SK-N-SH (cell line): ENCODE measurements at regions not wholly inside any gene's neighbourhood (a gene's known extent, or its start where the extent isn't known, plus 50 kb on each side); places are given as distances from the start of the nearest gene placed in this dataset.

ENCODE experiments used
- CTCF ChIA-PET: fragments of 300-600, 350-600 bp; formaldehyde crosslinking; extraction: SDS; loops from one replicate; lab custom pipeline; 2021; lab: Yijun Ruan, JAX
- POLR2A ChIA-PET: fragments of 350-600 bp; sonication (Branson Sonifier 250); formaldehyde crosslinking; extraction: SDS; loops from one replicate; lab custom pipeline; 2020; ENCODE audit warnings: antibody characterized with exemption, inconsistent platforms; lab: Yijun Ruan, JAX
- DNase-seq: peaks from one replicate; pipeline ENCODE4 v3.0.0; 2012
- H2AFZ ChIP-seq: fragments of 200-600 bp; sonication (generic); 2 replicates; pipeline ENCODE4 v1.8.1; 2016; ENCODE audit warnings: antibody characterized with exemption, mild to moderate bottlenecking, low read depth
- H3F3A ChIP-seq: fragments of 200-600 bp; sonication (generic); replicated peaks from 2 replicates; pipeline ENCODE3; 2016; ENCODE audit warnings: antibody characterized with exemption, mild to moderate bottlenecking; ENCODE audit not compliant: insufficient read depth
- H3K27ac ChIP-seq, 2 experiments: fragments of 200-500 bp in 1 of 2; fragments of 200-600 bp in 1 of 2; sonication (Bioruptor generic) in 1 of 2; sonication (generic), shearing (Covaris generic) in 1 of 2; 2 replicates each; pipeline versions ENCODE4 v1.5.1 to v1.6.1; 2014 to 2016; ENCODE audit warnings: low read depth in 2 of 2, inconsistent platforms in 1 of 2, low read length in 1 of 2, mild to moderate bottlenecking in 1 of 2, mixed read lengths in 1 of 2
- H3K27me3 ChIP-seq: fragments of 200-600 bp; sonication (generic), shearing (Covaris generic); 2 replicates; pipeline ENCODE4 v1.6.1; 2016; ENCODE audit warnings: mixed run types; ENCODE audit not compliant: insufficient read depth
- H3K36me3 ChIP-seq, 2 experiments: fragments of 200-500 bp in 1 of 2; fragments of 200-600 bp in 1 of 2; sonication (Bioruptor generic) in 1 of 2; sonication (generic) in 1 of 2; replicated peaks in 1 of 2; 2 replicates each; pipeline versions ENCODE3 to v1.5.1; 2014 to 2016; ENCODE audit warnings: low read length in 1 of 2, mild to moderate bottlenecking in 1 of 2; ENCODE audit not compliant: insufficient read depth in 2 of 2, control insufficient read depth in 1 of 2
- H3K4me1 ChIP-seq, 2 experiments: fragments of 200-500 bp in 1 of 2; fragments of 200-600 bp in 1 of 2; sonication (Bioruptor generic) in 1 of 2; sonication (generic), shearing (Covaris generic) in 1 of 2; 2 replicates each; pipeline versions ENCODE4 v1.5.1 to v1.6.1; 2014 to 2016; ENCODE audit warnings: low read depth in 1 of 2, low read length in 1 of 2, mixed run types in 1 of 2; ENCODE audit not compliant: insufficient read depth in 2 of 2, control insufficient read depth in 1 of 2
- H3K4me2 ChIP-seq: fragments of 200-600 bp; sonication (generic), shearing (Covaris generic); 2 replicates; pipeline ENCODE4 v1.6.1; 2017; ENCODE audit warnings: mixed run types
- H3K4me3 ChIP-seq, 2 experiments: fragments of 200-500 bp in 1 of 2; fragments of 200-600 bp in 1 of 2; sonication (Bioruptor generic) in 1 of 2; sonication (generic), shearing (Covaris generic) in 1 of 2; 2 replicates each; pipeline versions ENCODE4 v1.5.1 to v1.8.1; 2014 to 2016; ENCODE audit warnings: low read depth in 2 of 2, inconsistent platforms in 1 of 2, low read length in 1 of 2, mild to moderate bottlenecking in 1 of 2, mixed read lengths in 1 of 2, moderate library complexity in 1 of 2
- H3K79me2 ChIP-seq: fragments of 200-600 bp; sonication (generic); 2 replicates; pipeline ENCODE4 v1.8.1; 2017; ENCODE audit warnings: mild to moderate bottlenecking; ENCODE audit not compliant: insufficient read depth
- H3K9ac ChIP-seq: fragments of 200-600 bp; sonication (generic); 2 replicates; pipeline ENCODE4 v1.6.1; 2017; ENCODE audit warnings: mixed run types
- H3K9me2 ChIP-seq: fragments of 200-600 bp; sonication (generic); 2 replicates; pipeline ENCODE4 v1.6.1; 2017; ENCODE audit warnings: mixed run types
- H3K9me3 ChIP-seq: fragments of 200-600 bp; sonication (generic); 2 replicates; pipeline ENCODE4 v1.6.1; 2017; ENCODE audit warnings: mixed run types, mild to moderate bottlenecking, moderate library complexity
- H4K20me1 ChIP-seq: fragments of 200-600 bp; sonication (generic); 2 replicates; pipeline ENCODE4 v1.6.1; 2017; ENCODE audit warnings: mild to moderate bottlenecking, mixed run types; ENCODE audit not compliant: insufficient read depth
- CHD2 ChIP-seq: fragments of 150-350 bp; IDR thresholded peaks from 2 replicates; pipeline ENCODE4 v1.6.1; 2018; ENCODE audit warnings: low read length; ENCODE audit not compliant: partially characterized antibody
- EP300 ChIP-seq, 2 experiments: IDR thresholded peaks; 2 replicates each; pipeline versions ENCODE4 v1.4.0 to v1.6.1; 2012; ENCODE audit warnings: borderline replicate concordance in 1 of 2, low read depth in 1 of 2, low read length in 1 of 2
- EZH2phosphoT487 ChIP-seq: fragments of 200-600 bp; sonication (generic); IDR thresholded peaks from 2 replicates; pipeline ENCODE4 v1.6.1; 2017; ENCODE audit warnings: low read depth, mixed run types, mild to moderate bottlenecking, antibody characterized with exemption, moderate library complexity, borderline replicate concordance
- FOXJ3 ChIP-seq: sonication (generic); formaldehyde crosslinking; IDR thresholded peaks from 2 replicates; pipeline ENCODE4 v1.5.1; 2020; ENCODE audit warnings: mild to moderate bottlenecking, missing genetic modification reagents
- JUND ChIP-seq: IDR thresholded peaks from 2 replicates; pipeline ENCODE4 v1.4.0; 2012
- NRF1 ChIP-seq: IDR thresholded peaks from 2 replicates; pipeline ENCODE4 v1.6.1; 2012; ENCODE audit warnings: low read depth, mild to moderate bottlenecking, low read length
- RCOR1 ChIP-seq: fragments of 150-350 bp; IDR thresholded peaks from 2 replicates; pipeline ENCODE4 v1.6.1; 2017; ENCODE audit warnings: antibody characterized with exemption, low read length
- REST ChIP-seq: IDR thresholded peaks from 2 replicates; pipeline ENCODE4 v1.6.1; 2012; ENCODE audit warnings: mild to moderate bottlenecking, low read depth, low read length, moderate library complexity
- RXRA ChIP-seq: IDR thresholded peaks from 2 replicates; pipeline ENCODE4 v1.4.0; 2012; ENCODE audit warnings: low read depth, mild to moderate bottlenecking, borderline replicate concordance
- SMC3 ChIP-seq: IDR thresholded peaks from 2 replicates; pipeline ENCODE4 v1.6.1; 2012; ENCODE audit warnings: low read depth, low read length, improper control_type of control experiment
- TCF12 ChIP-seq: IDR thresholded peaks from 2 replicates; pipeline ENCODE4 v1.4.0; 2012
- WGBS: methylation state at CpG from one replicate; pipeline ENCODE4 v1.1.6; 2017; ENCODE audit warnings: low lambda C conversion rate; 5-methylcytosine and 5-hydroxymethylcytosine counted together
- TF ChIP-seq, protein P1 (sequence below): fragments of 150-350 bp; IDR thresholded peaks from 2 replicates; pipeline ENCODE4 v1.6.1; 2017; ENCODE audit warnings: antibody characterized with exemption, low read length, low read depth, borderline replicate concordance
- TF ChIP-seq, protein P2 (sequence below): fragments of 150-350 bp; IDR thresholded peaks from 2 replicates; pipeline ENCODE4 v1.6.1; 2016; ENCODE audit warnings: mild to moderate bottlenecking, low read depth, low read length

DNA sequence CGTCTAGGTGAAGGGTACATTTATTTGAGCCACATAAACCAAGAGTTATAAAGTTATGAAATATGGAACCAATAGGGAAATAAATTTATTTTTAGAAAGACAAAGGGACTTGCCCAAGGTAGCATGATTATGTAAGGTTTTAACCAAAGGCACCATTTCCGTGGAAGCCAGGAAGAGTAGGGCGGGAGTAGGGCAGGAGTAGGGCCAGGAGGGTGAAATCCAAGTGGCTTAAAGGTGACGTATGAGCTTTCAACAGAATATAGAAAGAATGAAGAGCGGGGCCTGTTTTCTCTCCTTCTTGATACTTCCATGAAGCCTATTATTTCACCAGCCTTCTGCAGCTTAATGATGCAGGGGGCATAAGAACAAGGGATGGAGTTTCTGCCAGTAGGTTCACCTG is 91.7 kb upstream of the PNPLA4 start:
- CTCF ChIA-PET = interaction anchor here (1.0 kb wide), 1 partner anchor 22 kb away, joined by 3 read pairs; no protein-coding TSS in a partner anchor
- WGBS = 30% methylated on average over 5 of the region's 5 CpGs
- no peaks in the 10 kb centered on the region for H3K4me1 ChIP-seq
- no peaks in the 10 kb centered on the region for H4K20me1 ChIP-seq
- H3K9me2 ChIP-seq = no peaks in the 10 kb centered on the region
- no peaks in the 10 kb centered on the region for H3K36me3 ChIP-seq
- no peak overlapping the region for H3K9ac ChIP-seq
- H3K4me2 ChIP-seq = no peak overlapping the region
- no peaks in the 10 kb centered on the region for H3K9me3 ChIP-seq
- TF ChIP-seq EZH2phosphoT487 = no peak
- TF ChIP-seq EP300 (IDR thresholded peaks at IDR 0.05; ENCODE audit: borderline replicate concordance in 1 of 2, low read depth in 1 of 2, low read length in 1 of 2) = no peak
- TF ChIP-seq REST = no peak
- no peak for TF ChIP-seq RCOR1
- TF ChIP-seq NRF1 = no peak
- no peak for TF ChIP-seq CHD2
- TF ChIP-seq, protein P1, sequence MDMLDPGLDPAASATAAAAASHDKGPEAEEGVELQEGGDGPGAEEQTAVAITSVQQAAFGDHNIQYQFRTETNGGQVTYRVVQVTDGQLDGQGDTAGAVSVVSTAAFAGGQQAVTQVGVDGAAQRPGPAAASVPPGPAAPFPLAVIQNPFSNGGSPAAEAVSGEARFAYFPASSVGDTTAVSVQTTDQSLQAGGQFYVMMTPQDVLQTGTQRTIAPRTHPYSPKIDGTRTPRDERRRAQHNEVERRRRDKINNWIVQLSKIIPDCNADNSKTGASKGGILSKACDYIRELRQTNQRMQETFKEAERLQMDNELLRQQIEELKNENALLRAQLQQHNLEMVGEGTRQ = no peak
- TF ChIP-seq TCF12 = no peak
- TF ChIP-seq RXRA = no peak
- TF ChIP-seq, protein P2, sequence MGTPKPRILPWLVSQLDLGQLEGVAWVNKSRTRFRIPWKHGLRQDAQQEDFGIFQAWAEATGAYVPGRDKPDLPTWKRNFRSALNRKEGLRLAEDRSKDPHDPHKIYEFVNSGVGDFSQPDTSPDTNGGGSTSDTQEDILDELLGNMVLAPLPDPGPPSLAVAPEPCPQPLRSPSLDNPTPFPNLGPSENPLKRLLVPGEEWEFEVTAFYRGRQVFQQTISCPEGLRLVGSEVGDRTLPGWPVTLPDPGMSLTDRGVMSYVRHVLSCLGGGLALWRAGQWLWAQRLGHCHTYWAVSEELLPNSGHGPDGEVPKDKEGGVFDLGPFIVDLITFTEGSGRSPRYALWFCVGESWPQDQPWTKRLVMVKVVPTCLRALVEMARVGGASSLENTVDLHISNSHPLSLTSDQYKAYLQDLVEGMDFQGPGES = no peak
- TF ChIP-seq SMC3 = no peak
- no peak for TF ChIP-seq JUND
- TF ChIP-seq FOXJ3 (CRISPR knock-in tag) = no peak
- TF ChIP-seq, all 33 proteins: peak for 0
- Histone ChIP-seq H3K27me3 (no peaks in the 10 kb centered on the region), H3K79me2 (no peaks in the 10 kb centered on the region), H3K27ac (no peak overlapping the region), H2AFZ (no peak overlapping the region), H3F3A (no peaks in the 10 kb centered on the region), H3K4me3 (no peak overlapping the region)
- no peak for DNase-seq
- POLR2A ChIA-PET = no interaction called here
